Cardiac fibroblast (primary cell): ENCODE measurements at regions not wholly inside any gene's neighbourhood (a gene's known extent, or its start where the extent isn't known, plus 50 kb on each side); places are given as distances from the start of the nearest gene placed in this dataset.

Experiments used
- DNase-seq, 2 donors: peaks; one replicate each; pipeline versions ENCODE4 v3.0.0 to v3.0.0-alpha.2; 2010; ENCODE audit warnings: low read depth in 2 of 2
- H3K4me3 ChIP-seq, 2 donors: replicated peaks in 1 of 2; 1 replicate in 1 of 2; 2 replicates in 1 of 2; pipeline ENCODE4 v1.5.1; 2011; ENCODE audit warnings: low read depth in 2 of 2, low read length in 2 of 2, mild to moderate bottlenecking in 2 of 2, moderate library complexity in 1 of 2
- CTCF ChIP-seq: IDR thresholded peaks from one replicate; pipeline ENCODE4 v1.5.1; 2011; ENCODE audit warnings: low read depth, mild to moderate bottlenecking, low read length, inconsistent platforms

DNA sequence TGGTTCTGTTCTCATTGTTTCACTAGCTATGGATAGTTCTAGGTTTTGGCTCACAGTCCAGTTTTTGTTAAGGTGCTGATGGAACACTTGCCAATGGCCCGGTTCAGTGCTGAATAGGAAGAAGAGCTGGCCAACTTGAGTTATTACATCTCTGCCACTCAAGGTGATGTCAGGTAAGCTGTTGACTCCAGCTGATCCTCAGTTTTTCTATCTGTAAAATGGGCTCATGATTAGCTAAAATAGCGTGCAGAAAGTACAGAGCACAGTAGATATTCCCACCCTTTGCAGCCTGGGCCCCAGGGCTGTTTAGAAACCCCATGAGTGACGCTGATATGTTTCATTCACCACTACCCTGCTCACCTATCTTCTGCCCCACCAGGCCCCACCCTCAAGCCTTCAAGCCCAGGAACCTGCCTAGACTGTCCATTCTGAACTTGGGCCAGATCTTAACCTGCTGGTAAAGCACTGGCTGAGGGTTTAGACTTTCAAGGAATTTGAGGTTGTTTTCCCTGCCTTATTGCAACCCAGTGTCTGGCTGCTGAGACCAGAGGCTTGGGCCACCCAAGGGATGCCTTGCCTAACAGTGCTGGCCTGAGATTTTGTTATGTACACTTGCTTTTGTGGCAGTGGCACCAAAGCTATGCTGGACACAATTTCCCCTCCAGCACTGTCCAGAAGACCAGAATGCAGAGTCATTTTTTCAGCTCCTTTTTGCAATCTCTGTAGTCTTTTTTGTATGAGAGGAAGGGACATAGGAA, 378.2 kb upstream of the ZMIZ1 start:
- TF ChIP-seq CTCF = no peak
- H3K4me3 ChIP-seq = no peak overlapping the region
- no peak for DNase-seq

DNA sequence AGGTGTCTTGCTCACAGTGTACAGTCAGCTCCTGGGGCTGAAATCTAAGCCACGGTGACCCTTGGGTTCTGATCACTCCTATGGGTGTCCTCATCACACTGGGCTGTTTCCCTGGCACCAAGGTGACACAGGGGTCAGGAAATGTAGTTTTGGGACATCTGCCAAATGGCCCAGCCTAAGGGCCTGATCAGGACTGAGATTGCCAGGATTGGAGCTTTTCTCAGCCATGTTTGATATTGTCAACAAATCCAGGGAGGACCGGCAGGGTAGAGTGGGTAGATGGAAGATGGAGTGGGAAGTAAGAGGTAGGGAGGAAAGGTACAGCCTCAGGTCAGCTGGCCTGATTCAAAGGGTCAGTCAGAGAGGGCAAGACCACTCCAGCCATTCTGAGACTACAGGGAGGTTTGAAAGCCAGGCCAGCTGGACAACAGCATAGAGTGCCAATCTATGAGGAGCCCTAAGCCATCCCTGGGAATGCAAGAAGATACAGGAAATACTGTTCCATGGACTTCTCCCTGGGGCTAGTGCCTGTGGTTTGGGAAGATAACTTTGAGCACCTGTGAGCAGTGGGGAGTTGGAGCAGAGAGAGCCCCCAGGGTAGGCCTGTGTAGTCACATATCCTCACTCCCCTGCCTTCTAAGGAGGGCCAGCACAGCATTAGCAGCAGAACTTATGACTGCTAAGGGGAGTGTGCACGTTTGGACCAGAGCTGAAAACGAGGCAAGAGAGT, 377.3 kb upstream of the ZMIZ1 start:
- TF ChIP-seq CTCF = no peak
- DNase-seq = no peak
- H3K4me3 ChIP-seq = no peak overlapping the region

DNA sequence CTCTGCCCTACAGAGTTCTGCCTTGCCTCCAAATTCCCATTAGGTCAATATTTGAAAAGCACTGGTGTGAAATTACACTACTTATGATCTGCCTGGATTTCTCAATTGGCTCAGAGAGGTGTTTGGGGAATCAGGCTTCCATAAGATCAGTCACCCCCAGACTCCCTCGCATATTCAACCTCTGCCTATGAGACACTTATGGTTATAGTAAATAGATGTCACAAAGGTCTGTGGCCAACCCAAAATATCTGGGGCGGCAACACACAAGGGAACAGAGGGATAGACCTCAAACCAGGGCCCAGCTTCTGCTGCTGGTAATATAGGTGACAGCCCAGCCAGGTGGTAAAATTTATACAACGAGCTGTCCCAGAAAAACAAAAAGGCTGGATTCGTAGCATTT, 376.7 kb upstream of the ZMIZ1 start:
- no peak for DNase-seq
- H3K4me3 ChIP-seq = no peak overlapping the region
- TF ChIP-seq CTCF = no peak

- no peak for TF ChIP-seq CTCF
- no peak for DNase-seq
- H3K4me3 ChIP-seq = no peak overlapping the region
These were observed 372.9 kb upstream of the ZMIZ1 start for GRCh38 chr10:78695846-78696245.

GRCh38 chr10:78696791-78697395, 371.9 kb upstream of the ZMIZ1 start:
- no peak overlapping the region for H3K4me3 ChIP-seq
- DNase-seq = no peak
- no peak for TF ChIP-seq CTCF

- DNase-seq = no peak
- H3K4me3 ChIP-seq = no peak overlapping the region
- no peak for TF ChIP-seq CTCF
These were observed 368.8 kb upstream of the ZMIZ1 start for GRCh38 chr10:78699971-78700370.
